ENCODE measurements at regions not wholly inside any gene's neighbourhood (a gene's known extent, or its start where the extent isn't known, plus 50 kb on each side); places are given as distances from the start of the nearest gene placed in this dataset.

- Histone ChIP-seq H3K27ac (peak overlapping the region in 3 of 11 experiments; percentile 67 to 78 (median 76); a peak in 7 of 22 replicates), H3K9ac (peak overlapping the region; percentile 67 to 81 (median 79); a peak in 19 of 22 replicates)
Observed at GRCh38 chr7:25949736-25950487, 202.1 kb upstream of the NFE2L3 start.

GRCh38 chr7:25950488-25951413, 201.2 kb upstream of the NFE2L3 start:
- H3K9me3 ChIP-seq (replicated peaks in 1 of 11) = no peaks in the 10 kb centered on the region
- TF ChIP-seq Cebpa-rat (IDR thresholded peaks at IDR 0.05) = no peak
- peak overlapping the region; percentile 63 to 80 (median 70) for H3K4me3 ChIP-seq
- peak overlapping the region; percentile 95 to 98 (median 97) for H3K4me2 ChIP-seq
- no peaks in the 10 kb centered on the region for H3K36me3 ChIP-seq
- H3K27me3 ChIP-seq = peaks cover 0 to 15% (median 0%) of the 10 kb centered on the region in 11 experiments; a peak in 6 of 22 replicates
- H3K4me1 ChIP-seq = peaks cover 16 to 44% (median 36%) of the 10 kb centered on the region in 10 experiments
- peak overlapping the region in 10 of 11 experiments; percentile 53 to 78 (median 66); a peak in 18 of 22 replicates for H3K27ac ChIP-seq
- H3K9ac ChIP-seq = peak overlapping the region; percentile 67 to 81 (median 79)
- no peaks in the 10 kb centered on the region for H4K20me1 ChIP-seq

More at GRCh38 chr7:25949736-25950487, 202.1 kb upstream of the NFE2L3 start:
- Histone ChIP-seq H3K4me3 (peak overlapping the region; percentile 63 to 80 (median 70)), H3K9me3 (replicated peaks in 1 of 11) (no peaks in the 10 kb centered on the region), H3K4me2 (peak overlapping the region; percentile 95 to 98 (median 97)), H4K20me1 (no peaks in the 10 kb centered on the region), H3K36me3 (no peaks in the 10 kb centered on the region), H3K27me3 (peaks cover 0 to 15% (median 0%) of the 10 kb centered on the region in 11 experiments; a peak in 6 of 22 replicates), H3K4me1 (peaks cover 21 to 48% (median 37%) of the 10 kb centered on the region in 10 experiments)
- TF ChIP-seq Cebpa-rat (IDR thresholded peaks at IDR 0.05) = no peak

GRCh38 chr7:25951414-25952260, 200.4 kb upstream of the NFE2L3 start:
- Histone ChIP-seq H3K27ac (peak overlapping the region in 10 of 11 experiments; percentile 29 to 72 (median 63); a peak in 17 of 22 replicates), H3K4me1 (peaks cover 16 to 44% (median 36%) of the 10 kb centered on the region in 10 experiments)
- no peak for TF ChIP-seq Cebpa-rat (IDR thresholded peaks at IDR 0.05)

GRCh38 chr7:25952261-25953057, 199.5 kb upstream of the NFE2L3 start:
- no peaks in the 10 kb centered on the region for H3K36me3 ChIP-seq
- H3K4me3 ChIP-seq = no peak overlapping the region; a peak in 1 of 20 replicates
- no peak overlapping the region for H3K27ac ChIP-seq
- H4K20me1 ChIP-seq = no peaks in the 10 kb centered on the region
- H3K27me3 ChIP-seq = peaks cover 0 to 15% (median 0%) of the 10 kb centered on the region in 11 experiments; a peak in 6 of 22 replicates
- no peaks in the 10 kb centered on the region for H3K9me3 ChIP-seq (replicated peaks in 1 of 11)
- H3K4me1 ChIP-seq = peaks cover 16 to 44% (median 36%) of the 10 kb centered on the region in 10 experiments
- H3K4me2 ChIP-seq = peak overlapping the region; percentile 67 to 98 (median 91); a peak in 19 of 22 replicates
- H3K9ac ChIP-seq = no peak overlapping the region; a peak in 2 of 22 replicates
- no peak for TF ChIP-seq Cebpa-rat (IDR thresholded peaks at IDR 0.05)

More at GRCh38 chr7:25951414-25952260, 200.4 kb upstream of the NFE2L3 start:
- H3K27me3 ChIP-seq = peaks cover 0 to 15% (median 0%) of the 10 kb centered on the region in 11 experiments; a peak in 6 of 22 replicates
- no peaks in the 10 kb centered on the region for H3K36me3 ChIP-seq
- H3K9ac ChIP-seq = peak overlapping the region; percentile 57 to 78 (median 73); a peak in 21 of 22 replicates
- H4K20me1 ChIP-seq = no peaks in the 10 kb centered on the region
- H3K4me3 ChIP-seq = peak overlapping the region; percentile 59 to 80 (median 70)
- no peaks in the 10 kb centered on the region for H3K9me3 ChIP-seq (replicated peaks in 1 of 11)
- H3K4me2 ChIP-seq = peak overlapping the region; percentile 67 to 98 (median 91)

- TF ChIP-seq Cebpa-rat (IDR thresholded peaks at IDR 0.05) = no peak
- Histone ChIP-seq H3K27me3 (peaks cover 0 to 15% (median 0%) of the 10 kb centered on the region in 11 experiments; a peak in 6 of 22 replicates), H3K4me3 (no peak overlapping the region), H3K36me3 (no peaks in the 10 kb centered on the region), H3K4me2 (peak overlapping the region in 1 of 11 experiments; percentile 18; a peak in 1 of 22 replicates), H3K9ac (no peak overlapping the region), H4K20me1 (no peaks in the 10 kb centered on the region), H3K4me1 (peaks cover 16 to 35% (median 26%) of the 10 kb centered on the region in 10 experiments), H3K9me3 (replicated peaks in 1 of 11) (no peaks in the 10 kb centered on the region), H3K27ac (no peak overlapping the region)
Observed at GRCh38 chr7:25953859-25954258, 198.1 kb upstream of the NFE2L3 start.

- Histone ChIP-seq H3K4me1 (peaks cover 12 to 30% (median 22%) of the 10 kb centered on the region in 10 experiments), H3K4me2 (no peak overlapping the region; a peak in 1 of 22 replicates), H3K9me3 (replicated peaks in 1 of 11) (no peaks in the 10 kb centered on the region), H3K27me3 (peaks cover 0 to 11% (median 0%) of the 10 kb centered on the region in 11 experiments; a peak in 6 of 22 replicates), H3K4me3 (no peak overlapping the region), H3K27ac (no peak overlapping the region), H3K36me3 (no peaks in the 10 kb centered on the region), H3K9ac (no peak overlapping the region), H4K20me1 (no peaks in the 10 kb centered on the region)
- TF ChIP-seq Cebpa-rat (IDR thresholded peaks at IDR 0.05) = no peak
Observed at GRCh38 chr7:25954395-25954794, 197.6 kb upstream of the NFE2L3 start.

- Histone ChIP-seq H3K9ac (no peak overlapping the region), H3K27me3 (no peaks in the 10 kb centered on the region), H3K9me3 (replicated peaks in 1 of 11) (no peaks in the 10 kb centered on the region), H3K4me1 (peaks cover 0 to 22% (median 6%) of the 10 kb centered on the region in 10 experiments; a peak in 12 of 20 replicates), H3K4me2 (peak overlapping the region in 4 of 11 experiments; percentile 10 to 20 (median 17); a peak in 3 of 22 replicates), H3K4me3 (no peak overlapping the region), H3K27ac (no peak overlapping the region), H3K36me3 (no peaks in the 10 kb centered on the region), H4K20me1 (no peaks in the 10 kb centered on the region)
- no peak for TF ChIP-seq Cebpa-rat (IDR thresholded peaks at IDR 0.05)
Observed at GRCh38 chr7:25959168-25959734, 192.7 kb upstream of the NFE2L3 start.

Data from BLaER1 treated with 17β-estradiol and CSF1 and Interleukin-3, amounts not matched to agents 10 nM and 100 nM (cell line).